22Rv1 (cell line): ENCODE measurements at regions not wholly inside any gene's neighbourhood (a gene's known extent, or its start where the extent isn't known, plus 50 kb on each side); places are given as distances from the start of the nearest gene placed in this dataset.

Experiments used
- H3K27ac ChIP-seq: fragments of 450-650 bp; 2 replicates; pipeline ENCODE4 v1.5.1; 2017
- ZFX ChIP-seq: fragments of 450-650 bp; IDR thresholded peaks from 2 replicates; pipeline ENCODE4 v1.6.1; 2017; ENCODE audit warnings: antibody characterized with exemption, borderline replicate concordance
- TF ChIP-seq, protein P1 (sequence below): fragments of 450-650 bp; IDR thresholded peaks from 2 replicates; pipeline ENCODE4 v1.5.1; 2017; ENCODE audit warnings: mild to moderate bottlenecking

GRCh38 chr6:77979204-77979603 is 326.4 kb downstream of the MEI4 start:
- TF ChIP-seq ZFX: no peak
- H3K27ac ChIP-seq: no peak overlapping the region

GRCh38 chr6:77986380-77987034 is 333.7 kb downstream of the MEI4 start:
- no peak for TF ChIP-seq ZFX
- TF ChIP-seq, protein P1, sequence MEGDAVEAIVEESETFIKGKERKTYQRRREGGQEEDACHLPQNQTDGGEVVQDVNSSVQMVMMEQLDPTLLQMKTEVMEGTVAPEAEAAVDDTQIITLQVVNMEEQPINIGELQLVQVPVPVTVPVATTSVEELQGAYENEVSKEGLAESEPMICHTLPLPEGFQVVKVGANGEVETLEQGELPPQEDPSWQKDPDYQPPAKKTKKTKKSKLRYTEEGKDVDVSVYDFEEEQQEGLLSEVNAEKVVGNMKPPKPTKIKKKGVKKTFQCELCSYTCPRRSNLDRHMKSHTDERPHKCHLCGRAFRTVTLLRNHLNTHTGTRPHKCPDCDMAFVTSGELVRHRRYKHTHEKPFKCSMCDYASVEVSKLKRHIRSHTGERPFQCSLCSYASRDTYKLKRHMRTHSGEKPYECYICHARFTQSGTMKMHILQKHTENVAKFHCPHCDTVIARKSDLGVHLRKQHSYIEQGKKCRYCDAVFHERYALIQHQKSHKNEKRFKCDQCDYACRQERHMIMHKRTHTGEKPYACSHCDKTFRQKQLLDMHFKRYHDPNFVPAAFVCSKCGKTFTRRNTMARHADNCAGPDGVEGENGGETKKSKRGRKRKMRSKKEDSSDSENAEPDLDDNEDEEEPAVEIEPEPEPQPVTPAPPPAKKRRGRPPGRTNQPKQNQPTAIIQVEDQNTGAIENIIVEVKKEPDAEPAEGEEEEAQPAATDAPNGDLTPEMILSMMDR: no peak
- no peak overlapping the region for H3K27ac ChIP-seq

- no peak overlapping the region for H3K27ac ChIP-seq
- TF ChIP-seq, protein P1: no peak
- no peak for TF ChIP-seq ZFX
Observed at GRCh38 chr6:77987035-77987384, 334.2 kb downstream of the MEI4 start.

DNA sequence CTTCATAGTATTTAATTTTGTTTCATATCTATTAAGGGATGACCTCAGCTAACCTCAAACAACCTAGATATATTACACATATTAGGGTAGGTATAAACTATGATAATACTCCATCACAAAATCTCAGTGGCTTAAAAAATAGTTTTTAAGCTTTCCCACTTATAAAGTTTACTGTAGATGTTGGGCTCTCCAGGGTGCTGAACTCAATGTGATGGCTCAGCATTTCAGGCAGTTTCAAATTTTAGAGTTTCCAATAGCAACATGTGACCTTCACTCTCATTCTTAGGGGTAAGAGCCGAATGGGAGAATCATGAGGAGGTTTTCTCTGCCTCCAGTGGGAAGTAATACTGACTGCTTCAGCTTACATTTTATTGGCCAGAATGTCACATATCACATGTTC is 357.3 kb downstream of the MEI4 start:
- H3K27ac ChIP-seq: no peak overlapping the region
- TF ChIP-seq, protein P1: no peak
- no peak for TF ChIP-seq ZFX

GRCh38 chr6:78020586-78020985 is 367.7 kb downstream of the MEI4 start:
- TF ChIP-seq, protein P1: no peak
- TF ChIP-seq ZFX: no peak
- H3K27ac ChIP-seq: no peak overlapping the region

DNA sequence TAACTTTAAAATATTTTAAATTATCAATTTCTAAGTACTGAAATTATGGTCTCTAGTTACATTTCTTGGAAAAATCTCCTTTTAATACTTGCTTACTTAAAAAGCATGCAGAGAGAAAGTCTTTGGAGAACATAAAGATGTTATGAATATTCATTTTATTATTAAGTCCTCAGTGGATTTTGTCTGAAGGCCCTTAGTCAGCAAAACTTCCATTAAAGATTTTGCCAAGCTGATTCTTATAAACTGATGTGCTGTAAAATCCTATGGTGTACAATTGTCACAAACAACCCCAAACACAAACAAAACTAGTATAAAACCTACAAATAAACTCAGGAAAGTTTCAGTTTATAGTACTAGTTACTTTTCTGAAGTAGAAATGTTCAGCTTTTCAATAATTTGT is 372.7 kb downstream of the MEI4 start:
- no peak overlapping the region for H3K27ac ChIP-seq
- TF ChIP-seq, protein P1: no peak
- TF ChIP-seq ZFX: no peak

- no peak overlapping the region for H3K27ac ChIP-seq
- TF ChIP-seq ZFX: no peak
- TF ChIP-seq, protein P1: no peak
Observed at GRCh38 chr6:78031228-78031627, 378.4 kb downstream of the MEI4 start.

DNA sequence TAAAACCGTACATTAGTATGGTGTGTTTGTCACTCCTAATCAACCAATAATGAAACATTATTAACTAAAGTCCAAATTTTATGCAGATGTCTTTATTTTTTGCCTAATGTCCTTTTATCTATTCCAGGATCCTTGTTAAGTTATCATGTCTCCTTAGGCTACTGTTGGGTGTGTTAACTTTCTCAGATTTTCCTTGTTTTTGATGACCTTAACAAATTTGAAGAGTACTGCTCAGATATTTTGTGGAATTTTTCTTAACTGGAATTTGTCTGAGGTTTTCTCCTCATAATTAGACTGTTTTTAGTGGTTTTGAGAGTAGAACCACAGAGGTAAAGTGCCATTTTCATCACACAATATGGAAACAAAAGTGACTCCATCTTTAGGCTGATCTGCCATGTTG is 406.3 kb downstream of the MEI4 start:
- no peak overlapping the region for H3K27ac ChIP-seq
- TF ChIP-seq, protein P1: no peak
- no peak for TF ChIP-seq ZFX
